Small intestine (tissue), 7 donors: ENCODE measurements at regions not wholly inside any gene's neighbourhood (a gene's known extent, or its start where the extent isn't known, plus 50 kb on each side); places are given as distances from the start of the nearest gene placed in this dataset.
"Not testable (repeated sequence)": the region's sequence is repeated elsewhere in the genome, so short reads cannot be mapped to it uniquely, and the experiment has no call there.

Experiments used
- DNase-seq, 2 donors: peaks; one replicate each; pipeline versions ENCODE4 v3.0.0 to v3.0.0-alpha.2; 2013
- FAIRE-seq: peaks from 2 replicates; lab custom pipeline; 2012; peaks lifted over from hg19 to GRCh38; lab: Jason Lieb, UNC
- H3K27ac ChIP-seq, 3 donors: one replicate each; pipeline ENCODE4 v1.5.1; 2013; ENCODE audit warnings: low read length in 2 of 3, mild to moderate bottlenecking in 2 of 3, control low read depth in 1 of 3, inconsistent platforms in 1 of 3, low read depth in 1 of 3, moderate library complexity in 1 of 3
- H3K27me3 ChIP-seq, 3 donors: one replicate each; pipeline ENCODE4 v1.6.1; 2013; ENCODE audit warnings: low read length in 3 of 3, inconsistent platforms in 1 of 3; ENCODE audit not compliant: control insufficient read depth in 3 of 3, insufficient read depth in 3 of 3
- H3K36me3 ChIP-seq, 3 donors: one replicate each; pipeline ENCODE4 v1.6.1; 2013; ENCODE audit warnings: low read length in 3 of 3, inconsistent platforms in 1 of 3, low read depth in 1 of 3, mild to moderate bottlenecking in 1 of 3, moderate library complexity in 1 of 3; ENCODE audit not compliant: control insufficient read depth in 3 of 3, insufficient read depth in 2 of 3
- H3K4me1 ChIP-seq, 3 donors: one replicate each; pipeline ENCODE4 v1.6.1; 2013; ENCODE audit warnings: low read length in 2 of 3, inconsistent platforms in 1 of 3, low read depth in 1 of 3, mild to moderate bottlenecking in 1 of 3, moderate library complexity in 1 of 3; ENCODE audit not compliant: control insufficient read depth in 3 of 3, insufficient read depth in 2 of 3
- H3K4me3 ChIP-seq, 3 donors: one replicate each; pipeline ENCODE4 v1.5.1; 2013; ENCODE audit warnings: low read length in 3 of 3, control low read depth in 1 of 3, inconsistent platforms in 1 of 3, low read depth in 1 of 3, mild to moderate bottlenecking in 1 of 3, moderate library complexity in 1 of 3
- H3K9me3 ChIP-seq, 2 donors: one replicate each; pipeline ENCODE4 v1.6.1; 2013; ENCODE audit warnings: low read depth in 1 of 2, low read length in 1 of 2; ENCODE audit not compliant: control insufficient read depth in 2 of 2, insufficient read depth in 1 of 2
- WGBS, 3 donors: extraction: QIAGEN DNeasy Blood & Tissue Kit; methylation state at CpG; one replicate each; pipeline ENCODE4 v1.1.7; 2013; 5-methylcytosine and 5-hydroxymethylcytosine counted together
- donor health status: healthy with polysubstance abuse.
- donor health status: control.
- donor health status: control.
- donor health status: Bipolar disorder and iron deficiency.
- donor health status: healthy.

DNA sequence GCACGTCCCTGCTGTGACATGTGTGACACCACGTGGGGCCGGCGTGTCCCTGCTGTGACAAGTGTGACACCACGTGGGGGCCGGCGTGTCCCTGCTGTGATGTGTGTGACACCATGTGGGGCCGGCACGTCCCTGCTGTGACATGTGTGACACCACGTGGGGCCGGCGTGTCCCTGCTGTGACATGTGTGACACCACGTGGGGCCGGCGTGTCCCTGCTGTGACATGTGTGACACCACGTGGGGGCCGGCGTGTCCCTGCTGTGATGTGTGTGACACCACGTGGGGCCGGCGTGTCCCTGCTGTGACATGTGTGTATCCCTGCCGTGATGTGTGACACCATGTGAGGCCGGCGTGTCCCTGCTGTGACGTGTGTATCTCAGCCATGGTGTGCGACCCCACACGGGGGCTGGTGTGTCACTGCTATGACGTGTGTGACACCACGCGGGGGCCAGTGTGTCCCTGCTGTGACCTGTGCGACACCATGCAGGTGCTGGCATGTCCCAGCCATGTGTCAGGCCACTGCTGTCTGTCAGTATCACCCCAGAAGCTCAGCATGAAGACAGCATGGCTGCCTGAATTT lies 401.7 kb downstream of the SMOC2 start:
- not testable (repeated sequence) for H3K4me1 ChIP-seq, H3K27me3 ChIP-seq, H3K27ac ChIP-seq, DNase-seq, FAIRE-seq, H3K4me3 ChIP-seq, H3K9me3 ChIP-seq, H3K36me3 ChIP-seq
- 90 to 93% (median 91%) methylated on average over 25 to 31 of the region's 31 CpGs for WGBS, 3 donors

DNA sequence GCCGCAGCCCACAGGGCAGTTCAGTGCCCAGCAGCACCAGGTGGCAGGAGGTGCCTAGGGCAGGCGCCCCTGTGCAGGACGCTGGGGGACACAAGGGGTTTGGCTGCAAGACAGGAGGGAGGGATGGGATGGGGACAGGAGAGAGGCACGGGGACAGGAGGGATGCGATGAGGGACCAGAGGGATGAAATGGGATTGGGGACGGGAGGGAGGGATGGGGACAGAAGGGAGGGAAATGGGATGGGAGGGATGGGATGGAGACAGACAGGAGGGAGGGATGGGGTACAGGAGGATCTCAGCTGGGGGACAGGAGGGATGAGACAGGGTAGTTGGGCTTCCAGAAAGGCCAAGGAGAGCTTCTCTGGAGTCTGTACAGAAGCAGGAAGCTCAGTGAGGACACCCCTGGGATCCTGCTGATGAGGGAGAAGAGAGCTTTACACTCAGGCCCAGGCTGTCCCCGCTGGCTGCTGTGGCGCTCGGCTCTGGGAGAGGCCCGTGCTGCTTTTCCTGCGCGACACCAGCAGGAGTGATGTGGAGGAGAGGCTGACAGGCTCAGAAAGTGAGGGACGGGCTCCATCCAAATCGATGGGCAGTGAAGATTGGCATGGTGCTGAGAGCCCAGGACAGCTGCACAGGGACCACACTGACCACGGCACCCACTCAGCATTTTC lies 400.8 kb downstream of the SMOC2 start:
- DNase-seq (no peak), FAIRE-seq (no peak)
- 72 to 78% (median 74%) methylated on average over 15 of the region's 15 CpGs for WGBS, 3 donors
- Histone ChIP-seq H3K36me3 (no peaks in the 10 kb centered on the region), H3K27ac (no peak overlapping the region), H3K4me3 (no peak overlapping the region), H3K9me3 (no peaks in the 10 kb centered on the region), H3K27me3 (no peaks in the 10 kb centered on the region), H3K4me1 (no peaks in the 10 kb centered on the region)

DNA sequence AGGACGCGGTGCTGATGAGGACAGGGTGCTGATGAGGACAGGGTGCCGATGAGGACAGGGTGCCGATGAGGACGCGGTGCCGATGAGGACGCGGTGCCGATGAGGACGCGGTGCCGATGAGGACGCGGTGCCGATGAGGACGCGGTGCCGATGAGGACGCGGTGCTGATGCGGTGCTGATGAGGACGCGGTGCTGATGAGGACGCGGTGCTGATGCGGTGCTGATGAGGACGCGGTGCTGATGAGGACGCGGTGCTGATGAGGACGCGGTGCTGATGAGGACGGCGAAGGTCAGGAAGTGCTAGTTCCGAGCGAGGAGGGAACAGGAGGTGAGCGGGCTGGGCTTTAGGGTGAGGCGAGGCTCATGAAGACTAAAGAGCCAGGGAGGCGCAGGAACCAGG lies 399.9 kb downstream of the SMOC2 start:
- H3K4me3 ChIP-seq, H3K27ac ChIP-seq, H3K36me3 ChIP-seq, FAIRE-seq, H3K27me3 ChIP-seq, H3K9me3 ChIP-seq, DNase-seq, H3K4me1 ChIP-seq: not testable (repeated sequence)
- 77 to 82% (median 78%) methylated on average over 40 of the region's 40 CpGs for WGBS, 3 donors

DNA sequence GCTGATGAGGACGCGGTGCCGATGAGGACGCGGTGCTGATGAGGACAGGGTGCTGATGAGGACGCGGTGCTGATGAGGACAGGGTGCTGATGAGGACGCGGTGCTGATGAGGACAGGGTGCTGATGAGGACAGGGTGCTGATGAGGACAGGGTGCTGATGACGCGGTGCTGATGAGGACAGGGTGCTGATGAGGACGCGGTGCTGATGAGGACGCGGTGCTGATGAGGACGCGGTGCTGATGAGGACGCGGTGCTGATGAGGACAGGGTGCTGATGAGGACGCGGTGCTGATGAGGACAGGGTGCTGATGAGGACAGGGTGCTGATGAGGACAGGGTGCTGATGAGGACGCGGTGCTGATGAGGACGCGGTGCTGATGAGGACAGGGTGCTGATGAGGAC lies 399.3 kb downstream of the SMOC2 start:
- H3K36me3 ChIP-seq, H3K4me1 ChIP-seq, DNase-seq, H3K27ac ChIP-seq, H3K27me3 ChIP-seq, FAIRE-seq, H3K9me3 ChIP-seq, H3K4me3 ChIP-seq: not testable (repeated sequence)
- 88 to 90% (median 89%) methylated on average over 20 to 21 of the region's 25 CpGs for WGBS, 3 donors

GRCh38 chr6:168838037-168838399 lies 397.0 kb downstream of the SMOC2 start:
- Histone ChIP-seq H3K4me3 (no peak overlapping the region), H3K36me3 (no peaks in the 10 kb centered on the region), H3K9me3 (peaks cover 0 to 4% of the 10 kb centered on the region in 2 donors), H3K27me3 (no peaks in the 10 kb centered on the region), H3K4me1 (peaks cover 0 to 15% (median 0%) of the 10 kb centered on the region in 3 donors), H3K27ac (no peak overlapping the region)
- DNase-seq (peak in 1 of 2 donors; percentile 36), FAIRE-seq (no peak)
- 30 to 59% (median 51%) methylated on average over 15 of the region's 15 CpGs for WGBS, 3 donors

GRCh38 chr6:168837254-168838036 lies 396.5 kb downstream of the SMOC2 start:
- Histone ChIP-seq H3K27ac (no peak overlapping the region), H3K4me1 (peaks cover 0 to 16% (median 0%) of the 10 kb centered on the region in 3 donors), H3K9me3 (peaks cover 0 to 4% of the 10 kb centered on the region in 2 donors), H3K4me3 (no peak overlapping the region), H3K36me3 (no peaks in the 10 kb centered on the region), H3K27me3 (no peaks in the 10 kb centered on the region)
- FAIRE-seq (no peak), DNase-seq (no peak)
- WGBS, 3 donors = 62 to 67% (median 67%) methylated on average over 15 of the region's 15 CpGs

GRCh38 chr6:168835991-168836390 lies 395.0 kb downstream of the SMOC2 start:
- no peak overlapping the region for H3K27ac ChIP-seq
- no peaks in the 10 kb centered on the region for H3K36me3 ChIP-seq
- no peaks in the 10 kb centered on the region for H3K27me3 ChIP-seq
- 92 to 98% (median 93%) methylated on average over 9 of the region's 9 CpGs for WGBS, 3 donors
- peaks cover 0 to 16% (median 0%) of the 10 kb centered on the region in 3 donors for H3K4me1 ChIP-seq
- FAIRE-seq (no peak), DNase-seq (no peak)
- H3K9me3 ChIP-seq = peaks cover 0 to 4% of the 10 kb centered on the region in 2 donors
- no peak overlapping the region for H3K4me3 ChIP-seq

- peak overlapping the region in 1 of 3 donors; percentile 42 for H3K27ac ChIP-seq
- peaks cover 0 to 4% of the 10 kb centered on the region in 2 donors for H3K9me3 ChIP-seq
- H3K27me3 ChIP-seq = no peaks in the 10 kb centered on the region
- H3K36me3 ChIP-seq = no peaks in the 10 kb centered on the region
- WGBS, 3 donors = 19 to 54% (median 36%) methylated on average over 5 of the region's 5 CpGs
- DNase-seq (peak; percentile 52 to 81), FAIRE-seq (no peak)
- peaks cover 0 to 16% (median 0%) of the 10 kb centered on the region in 3 donors for H3K4me1 ChIP-seq
- H3K4me3 ChIP-seq = no peak overlapping the region
These were observed 393.8 kb downstream of the SMOC2 start for GRCh38 chr6:168834801-168835200.
